ENCODE measurements at regions not wholly inside any gene's neighbourhood (a gene's known extent, or its start where the extent isn't known, plus 50 kb on each side); places are given as distances from the start of the nearest gene placed in this dataset.

- H3K27ac ChIP-seq = no peak overlapping the region
These were observed 81.8 kb upstream of the CDCA7L start for GRCh38 chr7:22027475-22027874.

DNA sequence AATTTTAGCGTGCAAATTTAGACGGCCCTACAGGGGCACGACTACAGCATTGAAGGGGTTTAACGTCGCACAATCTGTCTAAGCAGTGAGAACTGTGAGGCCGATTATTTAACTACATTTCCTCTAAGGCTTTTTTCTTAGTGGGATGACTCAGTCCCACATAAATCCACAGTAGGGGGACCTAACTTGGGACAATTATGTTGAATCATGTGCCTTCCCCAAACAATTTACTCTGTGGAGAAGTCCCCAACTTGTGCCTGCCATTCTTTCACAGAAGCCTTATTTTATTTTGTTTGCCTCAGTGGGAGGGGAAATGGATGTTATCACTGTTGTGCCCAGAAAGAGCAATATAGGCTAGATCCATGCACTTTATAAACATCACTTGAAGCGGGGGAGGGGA, 80.3 kb upstream of the CDCA7L start:
- Histone ChIP-seq H3K27ac (no peak overlapping the region), H3K4me3 (no peak overlapping the region), H3K27me3 (no peaks in the 10 kb centered on the region), H3K36me3 (no peaks in the 10 kb centered on the region), H3K4me1 (no peaks in the 10 kb centered on the region), H3K9me3 (replicated peaks) (0 out of 2 replicates have a peak, but pooled peaks cover 2% of the 10 kb centered on the region)
- no peak for DNase-seq

More at GRCh38 chr7:22027475-22027874, 81.8 kb upstream of the CDCA7L start:
- Histone ChIP-seq H3K4me3 (no peak overlapping the region), H3K4me1 (no peaks in the 10 kb centered on the region), H3K9me3 (replicated peaks) (0 out of 2 replicates have a peak, but pooled peaks cover 2% of the 10 kb centered on the region), H3K36me3 (no peaks in the 10 kb centered on the region), H3K27me3 (no peaks in the 10 kb centered on the region)
- DNase-seq = no peak

DNA sequence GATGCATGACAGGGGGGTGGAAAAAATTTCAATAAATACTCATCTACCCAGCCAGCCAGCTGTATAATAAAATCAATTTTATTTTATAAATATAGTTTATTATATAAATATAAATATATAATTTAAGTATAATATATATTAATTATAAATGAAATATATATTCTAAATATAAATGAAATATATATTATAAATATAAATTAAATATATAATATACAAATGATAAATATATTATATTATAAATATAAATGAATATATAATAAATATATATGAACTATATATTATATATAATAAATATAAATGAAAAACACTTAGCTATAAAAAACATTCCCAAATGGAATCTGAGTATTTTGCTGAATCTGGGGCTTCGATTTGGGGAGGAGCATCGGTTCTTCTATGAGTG, 79.4 kb upstream of the CDCA7L start:
- peaks cover 3% of the 10 kb centered on the region; the same call in 1 of the 2 replicates for H3K27me3 ChIP-seq
- H3K4me1 ChIP-seq = no peaks in the 10 kb centered on the region
- no peaks in the 10 kb centered on the region for H3K36me3 ChIP-seq
- DNase-seq = no peak
- 0 out of 2 replicates have a peak, but pooled peaks cover 2% of the 10 kb centered on the region for H3K9me3 ChIP-seq (replicated peaks)
- H3K4me3 ChIP-seq = no peak overlapping the region
- no peak overlapping the region for H3K27ac ChIP-seq

GRCh38 chr7:22019931-22020330, 74.2 kb upstream of the CDCA7L start:
- no peak for DNase-seq
- Histone ChIP-seq H3K27me3 (peaks cover 3% of the 10 kb centered on the region; the same call in 1 of the 2 replicates), H3K36me3 (no peaks in the 10 kb centered on the region), H3K4me3 (no peak overlapping the region), H3K27ac (no peak overlapping the region), H3K9me3 (replicated peaks) (no peaks in the 10 kb centered on the region), H3K4me1 (0 out of 2 replicates have a peak, but pooled peaks cover 8% of the 10 kb centered on the region)

- H3K27ac ChIP-seq = no peak overlapping the region
These were observed 70.8 kb upstream of the CDCA7L start for GRCh38 chr7:22016507-22016906.

GRCh38 chr7:22013711-22014110, 68.0 kb upstream of the CDCA7L start:
- no peaks in the 10 kb centered on the region for H3K36me3 ChIP-seq
- no peaks in the 10 kb centered on the region; the same call in 1 of the 2 replicates for H3K27me3 ChIP-seq
- no peak for DNase-seq
- no peaks in the 10 kb centered on the region for H3K9me3 ChIP-seq (replicated peaks)
- no peak overlapping the region for H3K4me3 ChIP-seq
- 0 out of 2 replicates have a peak, but pooled peaks cover 8% of the 10 kb centered on the region for H3K4me1 ChIP-seq
- H3K27ac ChIP-seq = no peak overlapping the region

More at GRCh38 chr7:22016507-22016906, 70.8 kb upstream of the CDCA7L start:
- DNase-seq = peak; percentile 31 to 64
- 0 out of 2 replicates have a peak, but pooled peaks cover 8% of the 10 kb centered on the region for H3K4me1 ChIP-seq
- H3K27me3 ChIP-seq = peaks cover 3% of the 10 kb centered on the region; the same call in 1 of the 2 replicates
- H3K9me3 ChIP-seq (replicated peaks) = no peaks in the 10 kb centered on the region
- H3K4me3 ChIP-seq = no peak overlapping the region
- H3K36me3 ChIP-seq = no peaks in the 10 kb centered on the region

GRCh38 chr7:22008683-22009082, 63.0 kb upstream of the CDCA7L start:
- Histone ChIP-seq H3K9me3 (replicated peaks) (no peaks in the 10 kb centered on the region), H3K27ac (no peak overlapping the region), H3K36me3 (no peaks in the 10 kb centered on the region), H3K27me3 (no peaks in the 10 kb centered on the region; the same call in 1 of the 2 replicates), H3K4me1 (no peaks in the 10 kb centered on the region), H3K4me3 (no peak overlapping the region)
- no peak for DNase-seq

DNA sequence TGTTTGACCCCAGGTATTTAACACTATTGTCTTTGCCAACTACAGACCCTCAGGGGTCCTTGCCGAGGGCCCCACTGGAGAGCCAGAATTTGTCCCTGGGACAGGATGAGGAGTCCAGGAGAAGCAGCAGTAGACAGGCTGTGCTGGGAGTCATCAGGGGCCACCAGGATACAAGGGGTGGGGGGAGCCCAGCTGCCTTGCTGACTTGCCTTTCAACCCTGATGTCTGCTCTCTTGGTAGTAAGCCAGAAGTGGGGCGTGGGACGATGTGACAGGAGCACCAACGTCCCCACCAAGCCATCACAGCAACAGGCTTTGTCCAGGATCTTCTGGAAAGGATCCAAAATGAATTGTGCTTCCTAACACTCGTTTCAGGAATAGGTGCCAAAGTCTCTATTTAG, 62.4 kb upstream of the CDCA7L start:
- H3K9me3 ChIP-seq (replicated peaks) = no peaks in the 10 kb centered on the region
- H3K4me3 ChIP-seq = no peak overlapping the region
- H3K27ac ChIP-seq = no peak overlapping the region
- no peak for DNase-seq
- no peaks in the 10 kb centered on the region for H3K27me3 ChIP-seq
- no peaks in the 10 kb centered on the region for H3K4me1 ChIP-seq
- H3K36me3 ChIP-seq = no peaks in the 10 kb centered on the region

- no peak for DNase-seq
These were observed 59.5 kb upstream of the CDCA7L start for GRCh38 chr7:22005151-22005550.

GRCh38 chr7:22002726-22003125, 57.0 kb upstream of the CDCA7L start:
- H3K4me1 ChIP-seq = no peaks in the 10 kb centered on the region
- H3K4me3 ChIP-seq = no peak overlapping the region
- no peaks in the 10 kb centered on the region for H3K9me3 ChIP-seq (replicated peaks)
- no peaks in the 10 kb centered on the region for H3K36me3 ChIP-seq
- DNase-seq = no peak
- no peak overlapping the region for H3K27ac ChIP-seq
- H3K27me3 ChIP-seq = no peaks in the 10 kb centered on the region; the same call in 1 of the 2 replicates

More at GRCh38 chr7:22005151-22005550, 59.5 kb upstream of the CDCA7L start:
- Histone ChIP-seq H3K4me1 (no peaks in the 10 kb centered on the region), H3K36me3 (no peaks in the 10 kb centered on the region), H3K4me3 (no peak overlapping the region), H3K27ac (no peak overlapping the region), H3K27me3 (no peaks in the 10 kb centered on the region; the same call in 1 of the 2 replicates), H3K9me3 (replicated peaks) (no peaks in the 10 kb centered on the region)

GRCh38 chr7:22001345-22002004, 55.8 kb upstream of the CDCA7L start:
- H3K27ac ChIP-seq = no peak overlapping the region
- peak; percentile 8 to 79 for DNase-seq
- H3K27me3 ChIP-seq = no peaks in the 10 kb centered on the region; the same call in 1 of the 2 replicates
- H3K9me3 ChIP-seq (replicated peaks) = no peaks in the 10 kb centered on the region
- H3K4me1 ChIP-seq = no peaks in the 10 kb centered on the region
- peak overlapping the region; percentile 19; the same call in 1 of the 2 replicates for H3K4me3 ChIP-seq
- H3K36me3 ChIP-seq = no peaks in the 10 kb centered on the region

DNA sequence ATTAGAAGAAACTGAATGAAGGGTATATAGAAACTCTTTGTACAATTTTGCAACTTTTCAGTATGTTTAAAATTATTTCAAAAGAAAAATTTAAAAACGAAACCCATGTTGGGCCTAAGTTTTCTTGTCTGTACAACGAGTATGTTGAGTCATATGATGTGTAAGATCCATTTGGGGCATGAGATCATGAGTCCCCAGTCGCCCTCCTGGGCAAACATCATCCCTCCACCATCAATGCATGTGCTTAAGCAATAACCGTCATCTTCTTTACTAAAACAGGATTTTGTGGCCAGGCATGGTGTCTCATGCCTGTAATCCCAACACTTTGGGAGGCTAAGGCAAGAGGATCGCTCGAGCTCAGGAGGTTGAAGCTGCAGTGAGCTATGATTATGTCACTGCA, 54.2 kb upstream of the CDCA7L start:
- Histone ChIP-seq H3K9me3 (replicated peaks) (no peaks in the 10 kb centered on the region), H3K4me1 (no peaks in the 10 kb centered on the region), H3K27me3 (no peaks in the 10 kb centered on the region; the same call in 1 of the 2 replicates), H3K36me3 (no peaks in the 10 kb centered on the region), H3K27ac (no peak overlapping the region), H3K4me3 (no peak overlapping the region)
- DNase-seq = no peak

GRCh38 chr7:21996641-21997040, 50.9 kb upstream of the CDCA7L start:
- H3K36me3 ChIP-seq = no peaks in the 10 kb centered on the region
- no peaks in the 10 kb centered on the region for H3K4me1 ChIP-seq
- H3K9me3 ChIP-seq (replicated peaks) = no peaks in the 10 kb centered on the region
- DNase-seq = no peak
- H3K4me3 ChIP-seq = no peak overlapping the region
- H3K27ac ChIP-seq = no peak overlapping the region
- no peaks in the 10 kb centered on the region for H3K27me3 ChIP-seq

All from SJCRH30 (cell line).